Smooth muscle cell (in vitro differentiated cells): ENCODE measurements at regions not wholly inside any gene's neighbourhood (a gene's known extent, or its start where the extent isn't known, plus 50 kb on each side); places are given as distances from the start of the nearest gene placed in this dataset.

ENCODE experiments used
- DNase-seq: peaks from one replicate; lab custom pipeline; 2025; ENCODE audit not compliant: unreplicated experiment; lab: John Stamatoyannopoulos, UW
- H2AFZ ChIP-seq: fragments of 200-600 bp; sonication (generic); 2 replicates; pipeline ENCODE4 v1.6.0; 2016; ENCODE audit warnings: antibody characterized with exemption, low read depth, mild to moderate bottlenecking
- H3F3A ChIP-seq: fragments of 200-600 bp; sonication (generic); 2 replicates; pipeline ENCODE4 v1.6.0; 2017; ENCODE audit warnings: antibody characterized with exemption, low read depth
- H3K27ac ChIP-seq: fragments of 200-600 bp; sonication (generic); 2 replicates; pipeline ENCODE4 v1.5.1; 2016; ENCODE audit warnings: low read depth, mild to moderate bottlenecking
- H3K27me3 ChIP-seq: fragments of 200-600 bp; sonication (generic); 2 replicates; pipeline ENCODE4 v1.6.1; 2016; ENCODE audit warnings: low read depth, mild to moderate bottlenecking
- H3K36me3 ChIP-seq: fragments of 200-600 bp; sonication (generic); 2 replicates; pipeline ENCODE4 v1.5.1; 2016; ENCODE audit warnings: low read depth
- H3K4me1 ChIP-seq: fragments of 200-600 bp; sonication (generic); 2 replicates; pipeline ENCODE4 v1.5.1; 2016; ENCODE audit warnings: low read depth
- H3K4me2 ChIP-seq: fragments of 200-600 bp; sonication (generic); 2 replicates; pipeline ENCODE4 v1.6.0; 2016; ENCODE audit warnings: mild to moderate bottlenecking
- H3K4me3 ChIP-seq: fragments of 200-600 bp; sonication (generic); 2 replicates; pipeline ENCODE4 v1.5.1; 2016; ENCODE audit warnings: mild to moderate bottlenecking
- H3K79me2 ChIP-seq: fragments of 200-600 bp; sonication (generic); 2 replicates; pipeline ENCODE4 v1.6.0; 2016; ENCODE audit warnings: low read depth, mild to moderate bottlenecking
- H3K9ac ChIP-seq: fragments of 200-600 bp; sonication (generic); 2 replicates; pipeline ENCODE4 v1.6.0; 2016; ENCODE audit warnings: low read depth
- H3K9me3 ChIP-seq: fragments of 200-600 bp; sonication (generic); replicated peaks from 2 replicates; pipeline ENCODE4 v1.5.1; 2016; ENCODE audit warnings: low read depth
- H4K20me1 ChIP-seq: fragments of 200-600 bp; sonication (generic); 2 replicates; pipeline ENCODE4 v1.6.0; 2016; ENCODE audit warnings: low read depth
- WGBS: methylation state at CpG from one replicate; pipeline ENCODE4 v1.1.7; 2016; ENCODE audit warnings: low lambda C conversion rate; 5-methylcytosine and 5-hydroxymethylcytosine counted together
- TF ChIP-seq, protein P1 (sequence below): fragments of 200-600 bp; sonication (generic); IDR thresholded peaks from 2 replicates; pipeline ENCODE4 v1.5.1; 2017; ENCODE audit warnings: borderline replicate concordance, mild to moderate bottlenecking, antibody characterized with exemption; ENCODE audit not compliant: insufficient read depth, poor library complexity, severe bottlenecking

DNA sequence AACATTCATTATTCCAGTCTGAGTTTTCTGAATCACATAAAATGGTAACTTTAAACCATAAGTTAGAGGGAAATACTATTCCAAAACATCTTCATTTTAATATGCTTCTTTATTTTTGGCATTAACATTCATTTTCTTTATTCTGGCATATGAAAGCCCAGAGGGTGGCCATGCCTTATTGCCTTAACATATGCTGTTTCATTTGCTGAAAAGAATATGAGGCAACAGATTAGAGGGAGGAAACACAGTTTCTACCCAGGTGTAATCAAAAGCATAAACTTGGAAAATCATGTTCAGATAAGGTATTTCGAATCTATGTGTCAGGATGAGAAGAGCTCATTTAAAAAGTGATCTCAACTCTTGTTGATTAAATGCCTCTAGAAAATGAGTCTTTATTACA lies 379.9 kb upstream of the DSEL start:
- H3K4me3 ChIP-seq: no peak overlapping the region
- no peak for DNase-seq
- no peaks in the 10 kb centered on the region for H3K27me3 ChIP-seq
- H3K36me3 ChIP-seq: no peaks in the 10 kb centered on the region
- H2AFZ ChIP-seq: no peak overlapping the region
- H3K79me2 ChIP-seq: no peaks in the 10 kb centered on the region
- H3K27ac ChIP-seq: no peak overlapping the region
- TF ChIP-seq, protein P1, sequence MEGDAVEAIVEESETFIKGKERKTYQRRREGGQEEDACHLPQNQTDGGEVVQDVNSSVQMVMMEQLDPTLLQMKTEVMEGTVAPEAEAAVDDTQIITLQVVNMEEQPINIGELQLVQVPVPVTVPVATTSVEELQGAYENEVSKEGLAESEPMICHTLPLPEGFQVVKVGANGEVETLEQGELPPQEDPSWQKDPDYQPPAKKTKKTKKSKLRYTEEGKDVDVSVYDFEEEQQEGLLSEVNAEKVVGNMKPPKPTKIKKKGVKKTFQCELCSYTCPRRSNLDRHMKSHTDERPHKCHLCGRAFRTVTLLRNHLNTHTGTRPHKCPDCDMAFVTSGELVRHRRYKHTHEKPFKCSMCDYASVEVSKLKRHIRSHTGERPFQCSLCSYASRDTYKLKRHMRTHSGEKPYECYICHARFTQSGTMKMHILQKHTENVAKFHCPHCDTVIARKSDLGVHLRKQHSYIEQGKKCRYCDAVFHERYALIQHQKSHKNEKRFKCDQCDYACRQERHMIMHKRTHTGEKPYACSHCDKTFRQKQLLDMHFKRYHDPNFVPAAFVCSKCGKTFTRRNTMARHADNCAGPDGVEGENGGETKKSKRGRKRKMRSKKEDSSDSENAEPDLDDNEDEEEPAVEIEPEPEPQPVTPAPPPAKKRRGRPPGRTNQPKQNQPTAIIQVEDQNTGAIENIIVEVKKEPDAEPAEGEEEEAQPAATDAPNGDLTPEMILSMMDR: no peak
- 85% methylated on average over 1 of the region's 1 CpG for WGBS
- H3K4me2 ChIP-seq: no peak overlapping the region
- H4K20me1 ChIP-seq: no peaks in the 10 kb centered on the region
- no peak overlapping the region for H3K9ac ChIP-seq
- no peaks in the 10 kb centered on the region for H3F3A ChIP-seq
- H3K4me1 ChIP-seq: no peaks in the 10 kb centered on the region
- H3K9me3 ChIP-seq: no peaks in the 10 kb centered on the region

DNA sequence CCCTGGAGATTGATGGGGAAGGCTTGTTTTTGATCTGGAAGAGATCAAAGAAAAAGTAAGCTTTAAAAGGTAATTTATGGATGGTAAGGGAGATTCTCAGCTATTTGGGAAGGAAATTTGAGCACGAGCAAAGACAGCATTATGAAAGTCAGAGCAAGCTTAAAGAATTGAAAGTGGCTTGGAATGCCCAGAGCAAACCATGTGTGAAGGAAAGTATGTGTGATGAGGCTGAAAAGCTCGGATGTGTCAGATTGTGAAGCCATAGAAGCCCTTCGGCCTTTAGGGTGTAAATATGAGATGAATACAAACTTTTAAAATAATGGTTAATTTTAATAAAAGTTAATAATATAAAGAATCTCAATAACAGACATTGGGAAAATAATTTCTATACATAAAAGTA lies 377.4 kb upstream of the DSEL start:
- WGBS: 84% methylated on average over 3 of the region's 3 CpGs
- no peak overlapping the region for H2AFZ ChIP-seq
- no peak overlapping the region for H3K4me2 ChIP-seq

DNA sequence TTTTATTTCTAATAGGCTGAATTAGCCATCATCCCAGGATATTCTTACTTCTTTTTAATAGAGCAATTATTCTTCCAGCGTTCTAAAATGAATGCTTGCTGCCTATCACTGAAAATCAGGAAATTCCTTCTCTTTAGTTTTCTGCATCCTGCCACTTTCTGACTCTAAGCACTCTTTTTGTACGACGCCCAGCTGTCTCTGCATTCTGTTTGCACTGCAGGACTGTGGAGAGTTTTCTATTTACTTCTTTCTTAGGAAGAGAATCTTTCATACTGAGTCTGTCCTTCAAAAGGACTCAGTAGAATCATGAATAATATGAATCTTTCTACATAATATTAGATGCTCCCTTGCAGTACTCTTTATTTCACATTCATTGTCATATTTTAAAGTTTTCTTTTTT lies 360.4 kb upstream of the DSEL start:
- H3K36me3 ChIP-seq: no peaks in the 10 kb centered on the region
- H3K4me1 ChIP-seq: no peaks in the 10 kb centered on the region
- no peaks in the 10 kb centered on the region for H3K9me3 ChIP-seq
- no peak overlapping the region for H3K9ac ChIP-seq
- H3F3A ChIP-seq: peaks cover 3% of the 10 kb centered on the region
- H3K4me2 ChIP-seq: no peak overlapping the region
- no peaks in the 10 kb centered on the region for H4K20me1 ChIP-seq
- TF ChIP-seq, protein P1: no peak
- WGBS: 50% methylated on average over 3 of the region's 3 CpGs
- H3K27ac ChIP-seq: peak overlapping the region; percentile 11
- H3K27me3 ChIP-seq: no peaks in the 10 kb centered on the region
- H3K79me2 ChIP-seq: no peaks in the 10 kb centered on the region
- H3K4me3 ChIP-seq: no peak overlapping the region
- no peak for DNase-seq
- H2AFZ ChIP-seq: peak overlapping the region; percentile 84

More for the DNA sequence above, 377.4 kb upstream of the DSEL start:
- H3K79me2 ChIP-seq: no peaks in the 10 kb centered on the region
- no peak overlapping the region for H3K9ac ChIP-seq
- TF ChIP-seq, protein P1: no peak
- H4K20me1 ChIP-seq: no peaks in the 10 kb centered on the region
- no peaks in the 10 kb centered on the region for H3K4me1 ChIP-seq
- peaks cover 4% of the 10 kb centered on the region for H3K27me3 ChIP-seq
- no peaks in the 10 kb centered on the region for H3F3A ChIP-seq
- no peaks in the 10 kb centered on the region for H3K9me3 ChIP-seq
- DNase-seq: no peak
- no peak overlapping the region for H3K4me3 ChIP-seq
- H3K36me3 ChIP-seq: no peaks in the 10 kb centered on the region
- no peak overlapping the region for H3K27ac ChIP-seq

GRCh38 chr18:67875944-67876343 lies 359.4 kb upstream of the DSEL start:
- H3F3A ChIP-seq: peaks cover 3% of the 10 kb centered on the region
- no peaks in the 10 kb centered on the region for H3K79me2 ChIP-seq
- H3K27me3 ChIP-seq: no peaks in the 10 kb centered on the region
- DNase-seq: no peak
- no peak overlapping the region for H3K4me3 ChIP-seq
- TF ChIP-seq, protein P1: no peak
- H3K4me2 ChIP-seq: peak overlapping the region; percentile 18
- peak overlapping the region; percentile 71 for H2AFZ ChIP-seq
- no peaks in the 10 kb centered on the region for H3K9me3 ChIP-seq
- no peak overlapping the region for H3K9ac ChIP-seq
- H3K4me1 ChIP-seq: no peaks in the 10 kb centered on the region
- WGBS: 47% methylated on average over 1 of the region's 1 CpG
- no peaks in the 10 kb centered on the region for H4K20me1 ChIP-seq
- H3K27ac ChIP-seq: no peak overlapping the region
- no peaks in the 10 kb centered on the region for H3K36me3 ChIP-seq
